ENCODE measurements at regions not wholly inside any gene's neighbourhood (a gene's known extent, or its start where the extent isn't known, plus 50 kb on each side); places are given as distances from the start of the nearest gene placed in this dataset.

- H3K27ac ChIP-seq, result no peak overlapping the region
- 82 to 95% (median 84%) methylated on average over 2 of the region's 2 CpGs for WGBS, 5 donors
- no peaks in the 10 kb centered on the region for H3K36me3 ChIP-seq
- H3K4me1 ChIP-seq, result peaks cover 0 to 7% (median 0%) of the 10 kb centered on the region in 4 donors
- no peaks in the 10 kb centered on the region for H3K9me3 ChIP-seq
- no peaks in the 10 kb centered on the region for H3K27me3 ChIP-seq
- no peak for TF ChIP-seq EP300 (IDR thresholded peaks at IDR 0.05)
- TF ChIP-seq CTCF (IDR thresholded peaks at IDR 0.05), result no peak
- no peak for TF ChIP-seq POLR2A (IDR thresholded peaks at IDR 0.05)
- TF ChIP-seq POLR2AphosphoS5 (IDR thresholded peaks at IDR 0.05), result no peak
- no peak overlapping the region for H3K4me3 ChIP-seq
- DNase-seq, result peak in 1 of 2 donors; percentile 32
- intact Hi-C loops (cut with DNase I; ENCODE audit: low total_unique reads), result no loop called here
Observed at GRCh38 chr4:81667539-81667938, 195.8 kb upstream of the RASGEF1B start.

GRCh38 chr4:81666491-81666890 is 194.8 kb upstream of the RASGEF1B start:
- no peak for DNase-seq
- TF ChIP-seq EP300 (IDR thresholded peaks at IDR 0.05) (no peak), POLR2A (IDR thresholded peaks at IDR 0.05) (no peak), CTCF (IDR thresholded peaks at IDR 0.05) (no peak)
- Histone ChIP-seq H3K36me3 (no peaks in the 10 kb centered on the region), H3K27me3 (no peaks in the 10 kb centered on the region), H3K4me3 (no peak overlapping the region), H3K4me1 (peaks cover 0 to 7% (median 0%) of the 10 kb centered on the region in 4 donors), H3K9me3 (no peaks in the 10 kb centered on the region), H3K27ac (no peak overlapping the region)
- intact Hi-C loops (cut with DNase I; ENCODE audit: low total_unique reads), result no loop called here

- Histone ChIP-seq H3K27me3 (no peaks in the 10 kb centered on the region), H3K4me1 (peaks cover 0 to 7% (median 0%) of the 10 kb centered on the region in 4 donors), H3K9me3 (no peaks in the 10 kb centered on the region), H3K27ac (no peak overlapping the region), H3K4me3 (no peak overlapping the region), H3K36me3 (no peaks in the 10 kb centered on the region)
- 88 to 100% (median 97%) methylated on average over 1 of the region's 1 CpG for WGBS, 5 donors
- intact Hi-C loops (cut with DNase I; ENCODE audit: low total_unique reads), result no loop called here
- no peak for DNase-seq
- no peak for TF ChIP-seq POLR2A (IDR thresholded peaks at IDR 0.05)
- no peak for TF ChIP-seq EP300 (IDR thresholded peaks at IDR 0.05)
- no peak for TF ChIP-seq POLR2AphosphoS5 (IDR thresholded peaks at IDR 0.05)
- no peak for TF ChIP-seq CTCF (IDR thresholded peaks at IDR 0.05)
Observed at GRCh38 chr4:81665649-81666048, 193.9 kb upstream of the RASGEF1B start.

- TF ChIP-seq CTCF (IDR thresholded peaks at IDR 0.05), result no peak
- TF ChIP-seq POLR2AphosphoS5 (IDR thresholded peaks at IDR 0.05), result no peak
- no peak for TF ChIP-seq POLR2A (IDR thresholded peaks at IDR 0.05)
- no peak for TF ChIP-seq EP300 (IDR thresholded peaks at IDR 0.05)
- no peaks in the 10 kb centered on the region for H3K9me3 ChIP-seq
- no peak overlapping the region for H3K4me3 ChIP-seq
- H3K36me3 ChIP-seq, result no peaks in the 10 kb centered on the region
- no peak for DNase-seq
- H3K27me3 ChIP-seq, result no peaks in the 10 kb centered on the region
- intact Hi-C loops (cut with DNase I; ENCODE audit: low total_unique reads), result no loop called here
- H3K27ac ChIP-seq, result no peak overlapping the region
- peaks cover 0 to 7% (median 0%) of the 10 kb centered on the region in 4 donors for H3K4me1 ChIP-seq
Observed at GRCh38 chr4:81665045-81665444, 193.3 kb upstream of the RASGEF1B start.
